OCI-LY7 (cell line): ENCODE measurements at regions not wholly inside any gene's neighbourhood (a gene's known extent, or its start where the extent isn't known, plus 50 kb on each side); places are given as distances from the start of the nearest gene placed in this dataset.

Source experiments
- CTCF ChIP-seq: fragments of 200-600 bp; sonication (generic); conservative IDR thresholded peaks from 2 replicates; pipeline ENCODE4 v1.5.1; 2014; ENCODE audit warnings: mild to moderate bottlenecking, antibody characterized with exemption, low read length, moderate library complexity, mixed read lengths
- EZH2phosphoT487 ChIP-seq: fragments of 200-600 bp; sonication (generic); IDR thresholded peaks from 2 replicates; pipeline ENCODE4 v1.6.1; 2018; ENCODE audit warnings: low read depth, borderline replicate concordance, mild to moderate bottlenecking, mixed run types, antibody characterized with exemption, low read length, moderate library complexity, mixed read lengths

GRCh38 chr9:118028225-118028624 lies 324.0 kb downstream of the TLR4 start:
- TF ChIP-seq CTCF: no peak
- no peak for TF ChIP-seq EZH2phosphoT487
